ENCODE measurements at regions not wholly inside any gene's neighbourhood (a gene's known extent, or its start where the extent isn't known, plus 50 kb on each side); places are given as distances from the start of the nearest gene placed in this dataset.

- TF ChIP-seq RAD21 (IDR thresholded peaks at IDR 0.05; ENCODE audit: low read depth), result no peak
- TF ChIP-seq TAF1 (IDR thresholded peaks at IDR 0.05; ENCODE audit: low read depth), result no peak
- TF ChIP-seq TCF12 (IDR thresholded peaks at IDR 0.05; ENCODE audit: low read depth), result no peak
- no peak for TF ChIP-seq CEBPB (IDR thresholded peaks at IDR 0.05)
- TF ChIP-seq TEAD4 (IDR thresholded peaks at IDR 0.05), result no peak
- no peak for TF ChIP-seq FOXM1 (IDR thresholded peaks at IDR 0.05; ENCODE audit: borderline replicate concordance, low read depth)
Observed at GRCh38 chr1:219294251-219294650, 120.6 kb downstream of the LYPLAL1 start.

GRCh38 chr1:219293410-219293809, 119.7 kb downstream of the LYPLAL1 start:
- TF ChIP-seq REST (IDR thresholded peaks at IDR 0.05; ENCODE audit: low read depth) (no peak), CEBPB (IDR thresholded peaks at IDR 0.05) (no peak), TAF1 (IDR thresholded peaks at IDR 0.05; ENCODE audit: low read depth) (no peak), FOXM1 (IDR thresholded peaks at IDR 0.05; ENCODE audit: borderline replicate concordance, low read depth) (no peak), RAD21 (IDR thresholded peaks at IDR 0.05; ENCODE audit: low read depth) (no peak), ZBTB7A (IDR thresholded peaks at IDR 0.05; ENCODE audit: low read depth) (no peak), EP300 (IDR thresholded peaks at IDR 0.05; ENCODE audit: borderline replicate concordance) (no peak), MAX (IDR thresholded peaks at IDR 0.05) (no peak), CREB1 (IDR thresholded peaks at IDR 0.05; ENCODE audit: low read depth) (no peak), EGR1 (IDR thresholded peaks at IDR 0.05) (no peak), TEAD4 (IDR thresholded peaks at IDR 0.05) (no peak), YY1 (IDR thresholded peaks at IDR 0.05; ENCODE audit: low read depth) (no peak), USF1 (IDR thresholded peaks at IDR 0.05) (no peak), NFIC (IDR thresholded peaks at IDR 0.05) (no peak), TCF12 (IDR thresholded peaks at IDR 0.05; ENCODE audit: low read depth) (no peak)

GRCh38 chr1:219292999-219293398, 119.3 kb downstream of the LYPLAL1 start:
- no peak for TF ChIP-seq TAF1 (IDR thresholded peaks at IDR 0.05; ENCODE audit: low read depth)
- TF ChIP-seq TEAD4 (IDR thresholded peaks at IDR 0.05), result no peak
- TF ChIP-seq CEBPB (IDR thresholded peaks at IDR 0.05), result no peak
- no peak for TF ChIP-seq MAX (IDR thresholded peaks at IDR 0.05)
- TF ChIP-seq REST (IDR thresholded peaks at IDR 0.05; ENCODE audit: low read depth), result no peak
- no peak for TF ChIP-seq EP300 (IDR thresholded peaks at IDR 0.05; ENCODE audit: borderline replicate concordance)
- TF ChIP-seq ZBTB7A (IDR thresholded peaks at IDR 0.05; ENCODE audit: low read depth), result no peak
- no peak for TF ChIP-seq FOXM1 (IDR thresholded peaks at IDR 0.05; ENCODE audit: borderline replicate concordance, low read depth)
- no peak for TF ChIP-seq USF1 (IDR thresholded peaks at IDR 0.05)
- TF ChIP-seq RAD21 (IDR thresholded peaks at IDR 0.05; ENCODE audit: low read depth), result no peak
- no peak for TF ChIP-seq EGR1 (IDR thresholded peaks at IDR 0.05)
- TF ChIP-seq YY1 (IDR thresholded peaks at IDR 0.05; ENCODE audit: low read depth), result no peak
- no peak for TF ChIP-seq NFIC (IDR thresholded peaks at IDR 0.05)
- TF ChIP-seq CREB1 (IDR thresholded peaks at IDR 0.05; ENCODE audit: low read depth), result no peak
- no peak for TF ChIP-seq TCF12 (IDR thresholded peaks at IDR 0.05; ENCODE audit: low read depth)

- TF ChIP-seq TEAD4 (IDR thresholded peaks at IDR 0.05) (no peak), YY1 (IDR thresholded peaks at IDR 0.05; ENCODE audit: low read depth) (no peak), USF1 (IDR thresholded peaks at IDR 0.05) (no peak), FOXM1 (IDR thresholded peaks at IDR 0.05; ENCODE audit: borderline replicate concordance, low read depth) (no peak)
Observed at GRCh38 chr1:219292341-219292740, 118.7 kb downstream of the LYPLAL1 start.

GRCh38 chr1:219289171-219289570, 115.5 kb downstream of the LYPLAL1 start:
- TF ChIP-seq RAD21 (IDR thresholded peaks at IDR 0.05; ENCODE audit: low read depth) (no peak), FOXM1 (IDR thresholded peaks at IDR 0.05; ENCODE audit: borderline replicate concordance, low read depth) (no peak), USF1 (IDR thresholded peaks at IDR 0.05) (no peak), CREB1 (IDR thresholded peaks at IDR 0.05; ENCODE audit: low read depth) (no peak), ZBTB7A (IDR thresholded peaks at IDR 0.05; ENCODE audit: low read depth) (no peak), NFIC (IDR thresholded peaks at IDR 0.05) (no peak), TEAD4 (IDR thresholded peaks at IDR 0.05) (no peak), CEBPB (IDR thresholded peaks at IDR 0.05) (no peak), TAF1 (IDR thresholded peaks at IDR 0.05; ENCODE audit: low read depth) (no peak), TCF12 (IDR thresholded peaks at IDR 0.05; ENCODE audit: low read depth) (no peak), REST (IDR thresholded peaks at IDR 0.05; ENCODE audit: low read depth) (no peak), EP300 (IDR thresholded peaks at IDR 0.05; ENCODE audit: borderline replicate concordance) (no peak), YY1 (IDR thresholded peaks at IDR 0.05; ENCODE audit: low read depth) (no peak)
